Fibroblast of skin of back (primary cell): ENCODE measurements at regions not wholly inside any gene's neighbourhood (a gene's known extent, or its start where the extent isn't known, plus 50 kb on each side); places are given as distances from the start of the nearest gene placed in this dataset.
"Not testable (repeated sequence)": the region's sequence is repeated elsewhere in the genome, so short reads cannot be mapped to it uniquely, and the experiment has no call there.

Experiments
- DNase-seq: peaks from one replicate; pipeline ENCODE4 v3.0.0-alpha.2; 2013

GRCh38 chr20:55143601-55144000, 668.2 kb downstream of the DOK5 start:
- DNase-seq, result no peak

- no peak for DNase-seq
These were observed 667.5 kb downstream of the DOK5 start for GRCh38 chr20:55142932-55143331.

- DNase-seq, result no peak
These were observed 665.2 kb downstream of the DOK5 start for GRCh38 chr20:55140631-55141030.

GRCh38 chr20:55139173-55139765, 663.9 kb downstream of the DOK5 start:
- DNase-seq, result no peak

GRCh38 chr20:55135923-55136322, 660.5 kb downstream of the DOK5 start:
- no peak for DNase-seq

GRCh38 chr20:55132523-55132922, 657.1 kb downstream of the DOK5 start:
- no peak for DNase-seq

- DNase-seq, result not testable (repeated sequence)
These were observed 642.2 kb downstream of the DOK5 start for GRCh38 chr20:55117577-55117976.

GRCh38 chr20:55116598-55116997, 641.2 kb downstream of the DOK5 start:
- DNase-seq, result no peak

GRCh38 chr20:55103188-55103587, 627.8 kb downstream of the DOK5 start:
- DNase-seq, result no peak

- no peak for DNase-seq
These were observed 623.9 kb downstream of the DOK5 start for GRCh38 chr20:55099251-55099650.

GRCh38 chr20:55097621-55098020, 622.2 kb downstream of the DOK5 start:
- no peak for DNase-seq

GRCh38 chr20:55095745-55096400, 620.5 kb downstream of the DOK5 start:
- DNase-seq, result no peak

GRCh38 chr20:55094353-55094861, 619.0 kb downstream of the DOK5 start:
- DNase-seq, result no peak

- no peak for DNase-seq
These were observed 614.9 kb downstream of the DOK5 start for GRCh38 chr20:55090286-55090685.

GRCh38 chr20:55086421-55086820, 611.0 kb downstream of the DOK5 start:
- DNase-seq, result no peak

GRCh38 chr20:55079917-55080316, 604.5 kb downstream of the DOK5 start:
- no peak for DNase-seq

GRCh38 chr20:55074266-55074840, 599.0 kb downstream of the DOK5 start:
- DNase-seq, result not testable (repeated sequence)

- DNase-seq, result no peak
These were observed 594.6 kb downstream of the DOK5 start for GRCh38 chr20:55070001-55070400.

- DNase-seq, result no peak
These were observed 591.9 kb downstream of the DOK5 start for GRCh38 chr20:55067158-55067825.

- DNase-seq, result no peak
These were observed 583.5 kb downstream of the DOK5 start for GRCh38 chr20:55058938-55059337.

- no peak for DNase-seq
These were observed 582.5 kb downstream of the DOK5 start for GRCh38 chr20:55057779-55058415.

GRCh38 chr20:55054453-55054852, 579.1 kb downstream of the DOK5 start:
- no peak for DNase-seq

- no peak for DNase-seq
These were observed 578.0 kb downstream of the DOK5 start for GRCh38 chr20:55053389-55053788.
